ES-I3 (cell line): ENCODE measurements at regions not wholly inside any gene's neighbourhood (a gene's known extent, or its start where the extent isn't known, plus 50 kb on each side); places are given as distances from the start of the nearest gene placed in this dataset.

Source experiments
- H3K36me3 ChIP-seq: 2 replicates; pipeline ENCODE4 v1.6.1; 2013; ENCODE audit warnings: mild to moderate bottlenecking, low read length, control low read depth, moderate library complexity; ENCODE audit not compliant: insufficient read depth
- H3K4me1 ChIP-seq: 2 replicates; pipeline ENCODE4 v1.6.1; 2013; ENCODE audit warnings: mild to moderate bottlenecking, control low read depth, low read length; ENCODE audit not compliant: insufficient read depth
- H3K9ac ChIP-seq: 2 replicates; pipeline ENCODE4 v1.6.1; 2013; ENCODE audit warnings: low read depth, mild to moderate bottlenecking, low read length, moderate library complexity
- H3K9me3 ChIP-seq: 2 replicates; pipeline ENCODE4 v1.6.1; 2013; ENCODE audit warnings: mild to moderate bottlenecking, low read length, moderate library complexity; ENCODE audit not compliant: control insufficient read depth, insufficient read depth

DNA sequence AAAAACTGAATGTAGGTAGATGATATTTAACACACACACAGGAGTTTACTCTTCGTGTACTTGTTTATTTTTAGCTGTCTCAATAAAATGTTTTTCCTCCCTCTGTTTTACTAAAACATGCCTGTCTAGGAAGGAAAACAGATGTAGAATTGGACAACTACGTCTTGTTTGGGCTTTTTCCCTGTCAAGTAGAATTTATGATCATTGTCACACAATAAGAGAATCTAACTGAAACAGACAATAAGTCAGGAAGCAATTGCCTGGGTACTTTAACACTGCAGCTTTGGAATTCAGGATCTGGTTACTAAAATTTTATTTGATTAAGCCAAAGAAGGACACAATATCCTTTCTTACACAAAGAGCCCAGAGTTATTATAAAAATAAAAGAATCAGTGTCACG is 164.2 kb downstream of the ZDHHC21 start:
- Histone ChIP-seq H3K9me3 (no peaks in the 10 kb centered on the region), H3K4me1 (peaks cover 35% of the 10 kb centered on the region), H3K36me3 (no peaks in the 10 kb centered on the region), H3K9ac (no peak overlapping the region)

DNA sequence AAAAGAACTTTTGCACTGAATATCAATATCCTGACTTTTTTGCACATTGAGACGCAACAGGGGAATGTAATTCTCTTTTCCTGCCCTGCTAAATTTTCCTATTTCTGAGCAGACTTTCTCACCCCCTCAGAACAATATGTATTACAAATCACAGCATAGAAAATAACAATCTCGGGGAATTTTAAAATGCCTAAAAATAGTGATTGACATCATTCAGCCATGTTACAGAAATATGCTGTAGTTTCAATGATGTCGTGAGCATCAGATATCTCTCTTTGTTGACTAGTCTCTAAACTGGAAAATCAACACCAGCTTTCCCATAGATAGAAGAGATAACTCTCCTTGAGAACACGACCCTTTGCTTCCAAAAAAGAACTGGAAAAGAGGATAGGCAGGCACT is 166.7 kb downstream of the ZDHHC21 start:
- Histone ChIP-seq H3K4me1 (peaks cover 14% of the 10 kb centered on the region), H3K9ac (no peak overlapping the region), H3K9me3 (no peaks in the 10 kb centered on the region), H3K36me3 (no peaks in the 10 kb centered on the region)

DNA sequence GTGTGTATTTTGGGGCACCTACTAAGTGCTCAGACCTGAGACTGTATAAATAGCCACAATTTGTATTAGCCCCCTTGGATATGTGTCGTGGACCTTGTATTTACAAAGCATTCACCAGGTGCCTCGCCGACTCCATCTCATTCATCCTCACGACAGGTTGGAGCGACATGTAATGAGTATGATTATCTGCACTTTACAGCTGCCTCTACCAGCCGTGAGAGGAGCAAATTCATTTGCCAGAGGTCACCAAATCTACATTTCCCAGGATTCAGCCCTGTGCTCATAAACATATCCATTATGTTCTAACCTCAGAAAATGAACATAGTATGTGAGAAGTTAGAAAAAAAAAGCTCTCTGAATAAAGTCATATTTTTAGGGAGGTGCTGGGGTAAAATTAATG is 167.4 kb downstream of the ZDHHC21 start:
- Histone ChIP-seq H3K9me3 (no peaks in the 10 kb centered on the region), H3K9ac (no peak overlapping the region), H3K4me1 (peaks cover 8% of the 10 kb centered on the region), H3K36me3 (no peaks in the 10 kb centered on the region)

DNA sequence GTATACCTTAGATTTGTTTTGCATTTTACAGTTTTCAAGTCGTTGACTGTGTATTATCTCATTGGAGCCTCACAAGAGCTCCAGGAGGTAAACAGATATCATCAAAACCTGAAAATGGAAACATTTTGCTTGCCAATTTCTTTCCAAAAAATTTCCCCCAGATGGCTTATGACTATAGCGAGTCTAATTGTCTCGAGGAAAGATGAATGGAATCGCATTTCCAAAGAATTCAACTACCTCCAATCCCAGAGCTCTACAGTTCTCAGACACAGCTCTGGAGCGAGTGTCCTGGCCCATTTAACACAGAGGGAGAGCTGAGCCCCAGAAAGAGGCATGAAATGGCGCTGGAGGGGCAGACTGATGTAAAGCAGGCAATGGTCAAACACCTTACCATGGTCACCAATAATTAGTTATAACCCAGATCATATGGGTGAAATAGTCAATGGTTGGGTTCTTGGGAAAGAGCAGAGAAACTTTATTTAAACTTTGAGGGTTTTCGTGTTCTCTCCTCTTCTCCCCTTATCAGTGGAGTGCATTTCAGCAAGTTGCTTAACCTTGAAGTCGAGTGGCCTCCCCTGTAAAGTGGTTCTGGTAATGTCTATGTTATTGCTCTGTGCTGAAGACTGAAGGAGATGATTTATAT is 168.2 kb downstream of the ZDHHC21 start:
- H3K36me3 ChIP-seq, result no peaks in the 10 kb centered on the region
- H3K4me1 ChIP-seq, result no peaks in the 10 kb centered on the region
- no peaks in the 10 kb centered on the region for H3K9me3 ChIP-seq
- H3K9ac ChIP-seq, result no peak overlapping the region

DNA sequence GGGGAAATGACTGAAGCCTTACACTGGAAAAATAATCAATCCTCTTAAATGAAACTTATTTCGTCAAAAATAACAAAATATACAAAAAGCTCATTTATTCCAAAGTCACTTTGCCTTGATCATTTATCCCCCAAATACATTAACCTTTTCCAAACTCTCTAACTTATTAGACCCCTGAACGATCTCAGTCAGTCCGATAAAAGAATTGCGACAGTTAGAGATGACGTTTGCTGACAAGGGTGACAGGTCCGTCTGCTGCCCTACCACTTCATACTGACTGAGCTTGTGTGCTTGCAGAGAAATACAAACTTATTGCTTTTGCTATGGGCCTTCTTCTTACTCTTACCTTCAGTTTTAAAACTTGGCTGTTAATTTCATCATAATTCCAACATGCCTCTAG is 169.7 kb downstream of the ZDHHC21 start:
- Histone ChIP-seq H3K36me3 (no peaks in the 10 kb centered on the region), H3K4me1 (no peaks in the 10 kb centered on the region), H3K9me3 (no peaks in the 10 kb centered on the region), H3K9ac (no peak overlapping the region)

DNA sequence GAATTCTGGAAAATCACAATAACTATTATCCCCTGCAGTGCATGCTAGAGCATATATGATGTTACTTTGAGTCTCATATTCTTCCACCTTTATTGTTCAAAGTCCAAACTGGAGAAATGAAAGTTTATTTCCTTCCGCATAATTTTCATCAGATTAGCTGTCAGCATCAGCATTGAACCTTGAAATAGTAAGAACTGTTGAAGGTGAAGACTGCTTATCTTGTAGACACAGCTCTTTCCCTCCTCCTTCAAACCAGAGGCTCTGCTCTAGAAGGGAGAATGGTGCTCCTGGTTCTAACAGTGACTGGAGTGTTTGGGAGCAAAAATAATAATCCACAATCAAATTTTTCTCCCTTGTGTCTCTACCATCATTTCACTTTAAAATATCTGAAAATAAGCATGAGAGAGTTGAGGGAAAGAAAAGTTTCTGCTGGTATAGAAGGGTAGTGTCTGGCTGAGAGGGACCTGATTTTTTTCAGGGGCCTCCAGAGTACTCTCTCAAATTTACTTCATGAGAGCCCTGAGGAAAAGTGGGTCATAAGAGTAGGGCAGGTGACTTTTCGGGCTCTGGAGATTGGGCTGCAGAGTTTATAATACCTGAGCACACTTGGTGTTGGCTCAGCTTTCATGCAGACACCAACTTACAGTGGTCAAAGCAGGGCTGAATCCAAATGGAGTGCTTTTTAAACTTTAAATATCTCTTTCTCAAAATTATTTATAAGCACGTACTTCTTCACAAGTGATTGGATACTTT is 170.4 kb downstream of the ZDHHC21 start:
- Histone ChIP-seq H3K9me3 (no peaks in the 10 kb centered on the region), H3K4me1 (no peaks in the 10 kb centered on the region), H3K36me3 (no peaks in the 10 kb centered on the region), H3K9ac (no peak overlapping the region)

DNA sequence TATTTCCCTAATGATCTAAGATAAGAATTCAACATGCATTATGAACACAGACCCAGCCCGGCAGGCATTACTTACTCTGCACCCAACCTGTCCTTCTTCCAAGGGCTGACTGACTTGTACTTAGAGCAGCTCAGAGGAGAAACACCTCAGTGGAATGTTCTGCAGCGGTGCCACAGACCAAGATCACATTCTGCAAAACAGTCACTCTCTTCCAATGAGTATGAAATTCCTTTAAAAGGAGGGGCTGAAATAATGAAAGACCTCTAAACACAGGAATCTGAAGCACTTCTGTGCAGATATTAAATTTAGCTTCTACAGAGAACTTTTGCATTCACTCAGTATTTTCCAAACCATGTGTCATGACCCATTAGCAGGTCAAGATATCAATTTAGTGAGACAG is 172.9 kb downstream of the ZDHHC21 start:
- peaks cover 21% of the 10 kb centered on the region for H3K4me1 ChIP-seq
- H3K9ac ChIP-seq, result no peak overlapping the region
- no peaks in the 10 kb centered on the region for H3K9me3 ChIP-seq
- no peaks in the 10 kb centered on the region for H3K36me3 ChIP-seq

DNA sequence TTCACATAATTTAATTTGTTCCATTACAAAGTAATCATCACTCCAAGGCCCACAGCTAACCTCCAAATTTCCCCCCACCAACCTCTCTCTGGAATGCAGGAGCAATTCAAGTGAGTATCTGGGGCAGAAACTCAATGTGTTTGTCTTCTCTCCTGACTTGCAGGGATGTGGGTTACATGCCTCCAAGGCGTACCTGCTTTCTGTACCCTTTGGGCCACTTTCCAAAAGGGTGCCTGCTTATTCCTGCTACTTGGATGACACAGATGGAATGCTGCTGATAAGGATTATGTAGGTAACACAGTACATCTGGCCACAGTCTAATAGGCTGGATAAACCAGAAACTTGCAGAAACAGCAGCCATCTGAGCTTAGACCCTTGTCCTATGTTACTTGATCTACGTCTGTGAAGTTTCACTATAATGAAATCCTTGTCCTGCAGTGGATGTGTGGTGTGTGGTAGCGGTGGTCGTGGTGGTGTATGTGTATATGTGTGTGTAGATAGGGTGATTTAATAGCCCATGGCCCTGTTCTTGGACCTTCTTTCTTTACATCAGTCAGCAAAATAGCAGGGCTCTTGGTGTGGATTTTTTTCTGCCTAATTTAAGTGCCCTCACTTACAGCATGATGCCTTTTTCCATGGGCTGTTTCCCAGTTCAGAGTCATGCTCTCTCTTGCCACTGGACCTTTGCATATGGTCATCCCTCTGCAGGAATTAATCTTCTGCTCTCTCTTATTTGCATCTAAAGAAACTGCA is 175.9 kb downstream of the ZDHHC21 start:
- Histone ChIP-seq H3K4me1 (peaks cover 28% of the 10 kb centered on the region), H3K9me3 (no peaks in the 10 kb centered on the region), H3K36me3 (no peaks in the 10 kb centered on the region), H3K9ac (no peak overlapping the region)

DNA sequence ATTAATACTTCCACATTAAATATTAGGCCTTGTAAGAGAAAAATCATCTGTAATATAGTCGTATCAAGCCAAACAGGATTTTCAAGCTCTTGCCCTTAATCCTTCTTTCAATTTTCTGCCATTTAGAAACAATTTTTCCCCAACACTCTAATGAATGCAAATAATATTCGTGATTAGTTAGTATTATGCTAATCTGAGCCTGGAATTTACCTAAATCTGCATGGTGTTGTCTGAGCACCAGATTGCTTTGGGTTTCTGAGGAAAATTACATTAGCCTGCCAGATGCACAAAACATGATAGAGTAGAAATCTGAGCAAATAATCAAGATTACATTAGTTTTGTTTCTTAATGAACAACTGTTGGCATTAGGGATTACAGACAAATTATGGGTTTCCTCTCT is 176.6 kb downstream of the ZDHHC21 start:
- Histone ChIP-seq H3K36me3 (no peaks in the 10 kb centered on the region), H3K9ac (no peak overlapping the region), H3K9me3 (no peaks in the 10 kb centered on the region), H3K4me1 (peaks cover 28% of the 10 kb centered on the region)

DNA sequence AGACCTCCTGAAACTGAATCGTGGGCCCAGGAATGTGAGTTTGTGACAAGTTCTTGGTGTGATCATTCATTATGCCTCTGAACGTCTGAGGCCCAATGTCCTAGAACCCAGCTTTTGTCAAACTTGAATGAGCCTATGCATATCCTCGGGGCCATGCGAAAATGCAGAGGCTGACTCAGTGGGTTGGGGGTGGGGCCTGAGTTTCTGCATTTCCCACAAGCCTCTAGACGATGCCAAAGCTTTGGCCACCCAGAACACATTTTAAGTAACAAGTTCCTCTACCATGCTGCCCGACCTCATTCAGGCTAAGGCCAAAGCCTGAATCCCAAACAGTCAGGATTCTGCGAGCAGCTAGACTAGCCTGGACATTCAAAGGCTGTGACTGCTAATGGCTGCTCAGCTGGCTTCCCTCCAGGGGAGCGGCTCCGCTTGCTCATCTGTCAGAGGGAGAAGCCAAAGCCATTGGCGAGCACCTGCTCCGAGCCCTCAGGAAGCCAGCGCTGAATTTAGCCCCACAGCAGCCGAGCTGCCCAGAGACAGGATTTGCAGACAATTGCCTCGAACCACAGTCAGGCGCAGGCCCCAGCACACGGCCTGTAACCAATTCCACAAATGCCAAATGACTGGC is 177.5 kb downstream of the ZDHHC21 start:
- no peaks in the 10 kb centered on the region for H3K36me3 ChIP-seq
- peaks cover 28% of the 10 kb centered on the region for H3K4me1 ChIP-seq
- no peak overlapping the region for H3K9ac ChIP-seq
- H3K9me3 ChIP-seq, result no peaks in the 10 kb centered on the region

DNA sequence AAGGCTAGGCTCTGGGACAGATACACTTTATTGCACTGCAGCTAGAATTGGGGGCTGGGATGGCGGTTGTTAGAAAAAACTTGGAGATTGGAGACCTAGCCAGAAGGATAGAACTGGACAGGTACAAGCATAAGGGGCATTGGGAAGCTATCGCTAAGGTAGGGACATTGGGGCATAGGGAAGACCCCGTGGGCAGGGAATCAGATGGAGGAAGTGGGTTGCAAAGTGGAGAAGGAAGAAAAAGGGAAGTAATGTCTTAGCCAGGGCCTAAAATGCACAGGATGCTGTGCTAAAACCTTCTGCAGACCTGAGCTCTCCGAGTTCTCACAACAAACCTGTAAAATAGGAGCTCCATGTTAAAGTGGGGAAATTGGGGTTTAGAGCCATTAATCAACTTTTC is 178.2 kb downstream of the ZDHHC21 start:
- H3K9ac ChIP-seq, result no peak overlapping the region
- H3K4me1 ChIP-seq, result peaks cover 28% of the 10 kb centered on the region
- no peaks in the 10 kb centered on the region for H3K36me3 ChIP-seq
- H3K9me3 ChIP-seq, result no peaks in the 10 kb centered on the region

DNA sequence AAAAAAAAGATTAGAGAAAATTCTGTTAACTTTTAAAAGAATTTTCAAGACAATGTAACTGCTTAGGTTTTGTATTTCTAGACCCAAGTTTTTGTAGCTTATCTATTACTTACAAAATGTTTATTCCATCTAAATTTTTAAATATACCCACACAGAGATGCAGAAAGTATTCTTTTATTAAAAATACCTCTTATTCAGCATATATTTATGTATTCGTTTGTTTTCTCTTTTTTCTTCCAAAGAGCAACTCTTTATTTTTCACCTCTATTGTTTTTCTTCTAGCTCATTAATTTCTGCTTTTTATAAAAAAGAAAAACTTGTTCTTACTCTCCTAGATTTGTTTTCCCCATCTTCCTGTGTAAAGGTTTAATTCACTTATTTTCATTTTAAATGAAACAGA is 180.3 kb downstream of the ZDHHC21 start:
- no peaks in the 10 kb centered on the region for H3K36me3 ChIP-seq
- H3K9ac ChIP-seq, result no peak overlapping the region
- H3K9me3 ChIP-seq, result no peaks in the 10 kb centered on the region
- H3K4me1 ChIP-seq, result peaks cover 28% of the 10 kb centered on the region

DNA sequence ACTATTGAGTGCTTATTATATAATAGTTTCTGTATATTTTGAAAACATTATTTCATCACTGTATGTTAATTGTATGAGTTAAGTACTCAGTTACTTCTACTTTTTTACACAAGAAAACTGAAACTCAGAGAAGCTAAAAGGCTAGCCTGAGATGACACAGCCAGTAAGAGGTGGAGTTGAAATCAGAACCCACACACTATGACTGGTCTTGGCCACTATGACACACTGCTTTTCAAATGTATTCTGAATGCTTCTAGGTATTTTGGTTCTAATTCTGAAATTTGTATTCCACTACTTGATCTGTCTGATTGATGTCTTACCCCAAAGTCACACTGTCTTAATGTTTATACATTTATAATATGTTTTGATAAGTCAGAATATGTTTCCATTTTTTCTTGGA is 181.8 kb downstream of the ZDHHC21 start:
- H3K9ac ChIP-seq, result no peak overlapping the region

DNA sequence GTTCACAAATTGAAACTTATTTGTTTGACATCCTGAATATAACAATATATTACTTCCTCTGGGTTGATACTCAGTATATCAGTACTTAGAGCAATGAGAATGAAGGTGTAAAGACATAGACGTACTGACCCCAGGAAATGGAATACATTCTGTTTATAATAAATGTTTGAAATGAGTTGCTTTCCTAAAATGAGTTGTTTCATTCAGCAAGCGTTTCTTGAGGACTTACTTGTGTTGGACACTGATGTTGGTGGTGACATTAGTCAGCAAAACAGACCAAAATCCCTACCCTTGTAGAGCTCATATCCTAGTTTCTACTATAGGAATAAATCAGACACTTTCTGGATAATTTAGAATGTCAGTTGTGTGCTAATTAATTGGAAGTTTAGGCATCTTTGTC is 184.3 kb downstream of the ZDHHC21 start:
- Histone ChIP-seq H3K9me3 (no peaks in the 10 kb centered on the region), H3K9ac (no peak overlapping the region), H3K4me1 (no peaks in the 10 kb centered on the region), H3K36me3 (no peaks in the 10 kb centered on the region)

More for the DNA sequence above, 181.8 kb downstream of the ZDHHC21 start:
- Histone ChIP-seq H3K36me3 (no peaks in the 10 kb centered on the region), H3K9me3 (no peaks in the 10 kb centered on the region), H3K4me1 (peaks cover 16% of the 10 kb centered on the region)
